ENCODE measurements at regions not wholly inside any gene's neighbourhood (a gene's known extent, or its start where the extent isn't known, plus 50 kb on each side); places are given as distances from the start of the nearest gene placed in this dataset.
"Not testable (repeated sequence)": the region's sequence is repeated elsewhere in the genome, so short reads cannot be mapped to it uniquely, and the experiment has no call there.

DNA sequence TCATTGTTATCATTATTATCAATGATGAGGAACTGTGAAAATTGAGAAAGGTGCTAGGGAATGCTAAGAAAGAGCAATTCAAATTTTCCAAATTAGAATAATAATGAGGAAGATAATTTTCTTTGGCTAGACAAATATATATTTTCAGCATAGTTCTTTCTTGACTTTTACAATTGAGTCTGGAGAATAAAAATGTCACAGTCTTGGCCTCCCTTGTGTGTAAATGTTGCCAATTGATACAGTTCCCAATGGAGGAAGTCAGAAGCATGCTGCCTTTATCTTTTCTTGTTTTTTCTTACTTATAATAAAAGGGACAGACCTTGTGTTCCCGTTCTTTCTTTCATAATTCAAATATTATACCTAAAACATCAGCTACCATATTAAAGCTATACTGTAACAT lies 774.4 kb downstream of the SI start:
- Mint-ChIP-seq H3K27me3 (ENCODE audit: low read depth, poor library complexity) (peaks cover 5% of the 10 kb centered on the region), H3K27ac (no peak overlapping the region), H3K4me1 (peaks cover 11% of the 10 kb centered on the region), H3K9me3 (peaks cover 6% of the 10 kb centered on the region), H3K4me3 (no peak overlapping the region), H3K36me3 (ENCODE audit: low read depth) (no peaks in the 10 kb centered on the region)
- no peak for DNase-seq
- TF ChIP-seq, protein P1, sequence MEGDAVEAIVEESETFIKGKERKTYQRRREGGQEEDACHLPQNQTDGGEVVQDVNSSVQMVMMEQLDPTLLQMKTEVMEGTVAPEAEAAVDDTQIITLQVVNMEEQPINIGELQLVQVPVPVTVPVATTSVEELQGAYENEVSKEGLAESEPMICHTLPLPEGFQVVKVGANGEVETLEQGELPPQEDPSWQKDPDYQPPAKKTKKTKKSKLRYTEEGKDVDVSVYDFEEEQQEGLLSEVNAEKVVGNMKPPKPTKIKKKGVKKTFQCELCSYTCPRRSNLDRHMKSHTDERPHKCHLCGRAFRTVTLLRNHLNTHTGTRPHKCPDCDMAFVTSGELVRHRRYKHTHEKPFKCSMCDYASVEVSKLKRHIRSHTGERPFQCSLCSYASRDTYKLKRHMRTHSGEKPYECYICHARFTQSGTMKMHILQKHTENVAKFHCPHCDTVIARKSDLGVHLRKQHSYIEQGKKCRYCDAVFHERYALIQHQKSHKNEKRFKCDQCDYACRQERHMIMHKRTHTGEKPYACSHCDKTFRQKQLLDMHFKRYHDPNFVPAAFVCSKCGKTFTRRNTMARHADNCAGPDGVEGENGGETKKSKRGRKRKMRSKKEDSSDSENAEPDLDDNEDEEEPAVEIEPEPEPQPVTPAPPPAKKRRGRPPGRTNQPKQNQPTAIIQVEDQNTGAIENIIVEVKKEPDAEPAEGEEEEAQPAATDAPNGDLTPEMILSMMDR (IDR thresholded peaks at IDR 0.05), result no peak

DNA sequence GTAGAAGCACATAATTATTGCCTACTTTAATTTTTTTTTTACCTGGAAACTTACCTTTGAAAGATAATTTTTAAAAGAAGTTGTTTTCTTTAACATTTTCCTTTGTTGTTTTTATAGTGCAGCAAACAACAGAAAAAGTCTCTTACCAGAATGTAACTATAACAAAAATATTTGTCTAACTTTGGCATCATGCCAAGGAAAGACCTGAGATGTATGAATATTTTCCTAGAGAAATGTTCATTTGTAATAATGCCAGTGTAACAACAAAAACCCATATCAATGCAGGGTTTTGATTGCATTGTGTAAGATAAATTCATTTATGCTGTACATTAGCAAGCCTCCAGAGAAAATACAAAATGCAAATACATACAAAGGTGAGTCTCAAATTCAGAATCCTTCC lies 775.7 kb downstream of the SI start:
- no peak for DNase-seq
- TF ChIP-seq, protein P1 (IDR thresholded peaks at IDR 0.05), result no peak
- H3K4me3 Mint-ChIP-seq, result no peak overlapping the region
- peaks cover 11% of the 10 kb centered on the region for H3K4me1 Mint-ChIP-seq
- no peaks in the 10 kb centered on the region for H3K36me3 Mint-ChIP-seq (ENCODE audit: low read depth)
- H3K9me3 Mint-ChIP-seq, result no peaks in the 10 kb centered on the region
- H3K27me3 Mint-ChIP-seq (ENCODE audit: low read depth, poor library complexity), result peaks cover 5% of the 10 kb centered on the region
- no peak overlapping the region for H3K27ac Mint-ChIP-seq

DNA sequence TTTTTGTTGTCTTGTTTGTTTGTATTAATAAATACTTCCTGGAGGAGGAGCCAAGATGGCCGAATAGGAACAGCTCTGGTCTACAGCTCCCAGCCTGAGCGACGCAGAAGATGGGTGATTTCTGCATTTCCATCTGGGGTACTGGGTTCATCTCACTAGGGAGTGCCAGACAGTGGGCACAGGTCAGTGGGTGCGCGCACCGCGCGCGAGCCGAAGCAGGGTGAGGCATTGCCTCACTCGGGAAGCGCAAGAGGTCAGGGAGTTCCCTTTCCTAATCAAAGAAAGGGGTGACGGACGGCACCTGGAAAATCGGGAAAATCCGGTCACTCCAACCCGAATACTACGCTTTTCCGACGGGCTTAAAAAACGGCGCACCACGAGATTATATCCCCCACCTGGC lies 786.8 kb downstream of the SI start:
- H3K36me3 Mint-ChIP-seq (ENCODE audit: low read depth); H3K27ac Mint-ChIP-seq; H3K4me1 Mint-ChIP-seq; H3K27me3 Mint-ChIP-seq (ENCODE audit: low read depth, poor library complexity); H3K9me3 Mint-ChIP-seq; DNase-seq; H3K4me3 Mint-ChIP-seq: not testable (repeated sequence)

DNA sequence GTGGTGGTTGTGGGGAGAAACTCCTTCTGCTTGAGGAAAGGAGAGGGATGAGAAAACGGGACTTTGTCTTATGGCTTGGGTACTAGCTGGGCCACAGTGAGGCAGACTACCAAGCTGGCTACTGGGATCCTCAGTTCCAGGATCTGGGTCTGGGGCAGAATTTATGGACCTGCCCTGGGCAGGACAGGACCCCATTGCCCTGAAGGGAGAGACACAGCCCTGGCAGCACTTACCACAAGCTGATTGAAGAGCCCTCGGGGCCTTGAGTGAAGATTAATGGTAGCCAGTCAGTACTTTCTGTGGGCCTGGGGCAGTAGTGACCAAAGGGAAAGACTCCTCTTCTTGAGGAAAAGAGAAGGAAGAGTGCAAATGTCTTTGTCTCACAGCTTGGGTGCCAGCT lies 799.7 kb downstream of the SI start:
- Mint-ChIP-seq H3K27me3 (ENCODE audit: low read depth, poor library complexity) (no peaks in the 10 kb centered on the region), H3K27ac (no peak overlapping the region), H3K36me3 (ENCODE audit: low read depth) (no peaks in the 10 kb centered on the region), H3K9me3 (peaks cover 9% of the 10 kb centered on the region), H3K4me1 (no peaks in the 10 kb centered on the region), H3K4me3 (no peak overlapping the region)
- DNase-seq, result no peak
- TF ChIP-seq, protein P1 (IDR thresholded peaks at IDR 0.05), result no peak

DNA sequence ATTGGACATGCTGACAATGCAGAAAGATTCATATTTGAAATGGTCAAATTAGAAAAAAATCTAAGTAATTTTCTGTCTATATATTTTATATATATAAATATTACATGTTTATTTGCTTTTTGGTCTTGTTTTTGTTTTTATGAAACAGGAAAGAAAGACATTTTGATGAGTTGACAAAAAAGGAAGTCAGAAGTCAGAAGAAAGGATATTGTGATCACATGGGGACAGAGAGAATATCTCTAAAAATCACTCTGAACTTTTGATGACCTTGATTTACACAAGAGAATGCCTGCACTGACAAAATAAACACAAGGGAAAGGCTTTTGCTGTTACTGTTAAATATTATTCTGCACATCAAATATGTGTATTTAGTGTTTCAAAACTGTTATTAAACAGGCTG lies 811.2 kb downstream of the SI start:
- H3K27ac Mint-ChIP-seq, result no peak overlapping the region
- DNase-seq, result no peak
- H3K4me3 Mint-ChIP-seq, result no peak overlapping the region
- no peaks in the 10 kb centered on the region for H3K9me3 Mint-ChIP-seq
- TF ChIP-seq, protein P1 (IDR thresholded peaks at IDR 0.05), result no peak
- H3K36me3 Mint-ChIP-seq (ENCODE audit: low read depth), result no peaks in the 10 kb centered on the region
- no peaks in the 10 kb centered on the region for H3K27me3 Mint-ChIP-seq (ENCODE audit: low read depth, poor library complexity)
- no peaks in the 10 kb centered on the region for H3K4me1 Mint-ChIP-seq

DNA sequence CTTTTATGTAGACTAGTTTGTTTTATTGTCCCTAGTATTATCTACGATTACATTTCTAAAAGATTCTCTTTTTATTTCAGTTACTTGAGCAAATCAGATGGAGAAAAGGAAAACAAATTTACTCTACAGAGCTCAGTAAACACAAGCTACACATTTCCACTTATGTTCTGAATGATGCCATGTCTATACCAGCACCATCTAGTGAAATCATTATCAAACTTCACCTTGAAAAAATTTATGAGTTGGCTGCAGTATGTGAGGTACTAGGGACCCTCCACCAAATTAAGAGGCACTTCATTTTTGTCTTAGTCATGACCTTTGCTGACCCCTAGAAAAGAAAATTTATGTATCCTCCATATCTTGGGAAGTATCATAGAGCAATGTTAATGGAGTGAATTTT lies 827.4 kb downstream of the SI start:
- TF ChIP-seq, protein P1 (IDR thresholded peaks at IDR 0.05), result no peak
- Mint-ChIP-seq H3K27me3 (ENCODE audit: low read depth, poor library complexity) (no peaks in the 10 kb centered on the region), H3K27ac (no peak overlapping the region), H3K4me1 (no peaks in the 10 kb centered on the region), H3K36me3 (ENCODE audit: low read depth) (no peaks in the 10 kb centered on the region), H3K9me3 (no peaks in the 10 kb centered on the region), H3K4me3 (no peak overlapping the region)
- no peak for DNase-seq

Measured in nephron progenitor cell (in vitro differentiated cells).